T-helper 1 cell treated with Interleukin-12 subunit alpha and Interleukin-12 subunit beta and Interleukin-4 antibody, amounts not matched to agents 30 μg/mL and 1 μg/mL, for 36 hours (primary cell): ENCODE measurements at regions not wholly inside any gene's neighbourhood (a gene's known extent, or its start where the extent isn't known, plus 50 kb on each side); places are given as distances from the start of the nearest gene placed in this dataset.
"Not testable (repeated sequence)": the region's sequence is repeated elsewhere in the genome, so short reads cannot be mapped to it uniquely, and the experiment has no call there.

Experiments used
- H3K27ac Mint-ChIP-seq: one replicate; pipeline ENCODE4 v1.8.0; 2021; ENCODE audit warnings: mild to moderate bottlenecking, mixed read lengths
- H3K27me3 Mint-ChIP-seq: one replicate; pipeline ENCODE4 v1.8.0; 2021; ENCODE audit warnings: low read depth, mixed read lengths
- H3K36me3 Mint-ChIP-seq: one replicate; pipeline ENCODE4 v1.8.0; 2021; ENCODE audit warnings: low read depth, mixed read lengths
- H3K4me1 Mint-ChIP-seq: one replicate; pipeline ENCODE4 v1.8.0; 2021; ENCODE audit warnings: low read depth, mixed read lengths
- H3K4me3 Mint-ChIP-seq: one replicate; pipeline ENCODE4 v1.8.0; 2021; ENCODE audit warnings: mild to moderate bottlenecking, moderate library complexity, mixed read lengths
- H3K9me3 Mint-ChIP-seq: one replicate; pipeline ENCODE4 v1.8.0; 2021; ENCODE audit warnings: mixed read lengths

GRCh38 chr4:25981749-25982148, 67.7 kb downstream of the SMIM20 start:
- H3K9me3 Mint-ChIP-seq, result no peaks in the 10 kb centered on the region
- H3K36me3 Mint-ChIP-seq, result no peaks in the 10 kb centered on the region
- H3K4me1 Mint-ChIP-seq, result no peaks in the 10 kb centered on the region
- H3K27me3 Mint-ChIP-seq, result peaks cover 20% of the 10 kb centered on the region
- no peak overlapping the region for H3K4me3 Mint-ChIP-seq
- H3K27ac Mint-ChIP-seq, result no peak overlapping the region

- no peak overlapping the region for H3K4me3 Mint-ChIP-seq
- peaks cover 15% of the 10 kb centered on the region for H3K27me3 Mint-ChIP-seq
- peaks cover under 1% of the 10 kb centered on the region for H3K4me1 Mint-ChIP-seq
- no peaks in the 10 kb centered on the region for H3K36me3 Mint-ChIP-seq
- H3K9me3 Mint-ChIP-seq, result no peaks in the 10 kb centered on the region
- no peak overlapping the region for H3K27ac Mint-ChIP-seq
Observed at GRCh38 chr4:25982962-25983361, 68.9 kb downstream of the SMIM20 start.

- Mint-ChIP-seq H3K4me3 (no peak overlapping the region), H3K27me3 (peaks cover 15% of the 10 kb centered on the region), H3K36me3 (no peaks in the 10 kb centered on the region), H3K27ac (no peak overlapping the region), H3K9me3 (no peaks in the 10 kb centered on the region), H3K4me1 (peaks cover 7% of the 10 kb centered on the region)
Observed at GRCh38 chr4:25984266-25984665, 70.2 kb downstream of the SMIM20 start.

GRCh38 chr4:25984796-25985195, 70.8 kb downstream of the SMIM20 start:
- peaks cover 14% of the 10 kb centered on the region for H3K27me3 Mint-ChIP-seq
- no peak overlapping the region for H3K4me3 Mint-ChIP-seq
- no peak overlapping the region for H3K27ac Mint-ChIP-seq
- no peaks in the 10 kb centered on the region for H3K9me3 Mint-ChIP-seq
- H3K36me3 Mint-ChIP-seq, result no peaks in the 10 kb centered on the region
- peaks cover 7% of the 10 kb centered on the region for H3K4me1 Mint-ChIP-seq

DNA sequence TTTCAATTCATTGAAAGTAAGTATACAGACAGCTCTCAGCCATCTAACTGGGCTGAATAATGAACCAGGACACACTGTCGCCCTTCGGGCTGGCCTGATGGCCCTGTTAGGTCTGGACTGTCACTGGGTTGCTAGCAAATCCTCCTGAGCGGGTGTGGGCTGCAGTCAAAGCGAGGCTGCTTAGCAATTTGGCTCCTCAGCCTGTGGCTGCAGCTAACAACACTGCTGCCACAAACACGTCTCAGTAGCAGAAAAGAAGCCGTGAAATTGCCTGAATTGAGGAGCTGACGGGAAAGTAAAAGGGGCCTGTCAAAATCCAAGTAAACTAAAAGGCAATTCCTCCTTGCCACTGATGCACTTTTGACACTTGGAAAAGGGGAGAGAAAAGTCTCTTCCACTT, 72.8 kb downstream of the SMIM20 start:
- Mint-ChIP-seq H3K36me3 (no peaks in the 10 kb centered on the region), H3K4me3 (no peak overlapping the region), H3K9me3 (no peaks in the 10 kb centered on the region), H3K4me1 (peaks cover 7% of the 10 kb centered on the region), H3K27me3 (no peaks in the 10 kb centered on the region), H3K27ac (no peak overlapping the region)

- H3K4me1 Mint-ChIP-seq, result peaks cover 9% of the 10 kb centered on the region
- H3K36me3 Mint-ChIP-seq, result no peaks in the 10 kb centered on the region
Observed at GRCh38 chr4:25991340-25991739, 77.3 kb downstream of the SMIM20 start.

DNA sequence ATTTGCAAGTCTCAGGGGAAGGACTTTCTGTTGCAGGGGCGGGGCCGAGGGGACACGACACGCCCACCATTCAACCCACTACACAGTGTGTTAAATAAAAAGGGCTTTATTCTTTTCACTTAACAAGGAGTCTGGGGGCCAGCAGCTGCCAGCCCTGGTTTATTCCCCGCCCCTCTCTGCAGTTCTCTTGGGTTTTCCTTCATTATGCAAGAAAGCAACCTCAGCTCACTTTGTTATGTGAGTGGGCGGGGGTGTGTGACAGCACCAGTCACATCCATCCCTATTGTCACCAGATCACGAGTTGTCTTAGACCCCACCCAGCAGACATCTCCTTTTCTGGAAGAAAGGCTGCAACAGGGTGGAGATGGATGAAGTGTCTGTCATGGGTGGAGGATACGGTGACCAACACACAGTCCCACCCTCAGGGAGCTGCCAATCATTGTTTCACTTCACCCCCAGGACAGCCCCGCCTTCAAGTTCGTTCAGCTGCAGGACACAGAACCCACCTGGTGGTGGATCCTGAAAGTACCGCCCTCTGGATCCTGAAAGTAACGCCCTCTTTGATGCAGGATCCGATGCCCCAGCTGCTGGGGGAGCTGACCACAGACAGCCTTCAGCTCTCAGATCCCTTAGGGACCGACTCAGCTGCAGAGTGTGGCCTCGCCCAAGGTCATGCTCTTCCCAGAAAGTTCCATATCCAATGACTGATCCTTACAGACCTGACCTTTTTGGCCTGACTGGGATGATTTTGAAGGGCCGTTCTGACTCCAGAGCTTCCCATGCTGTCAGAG, 79.6 kb downstream of the SMIM20 start:
- Mint-ChIP-seq H3K27me3 (no peaks in the 10 kb centered on the region), H3K4me1 (peaks cover 4% of the 10 kb centered on the region), H3K4me3 (no peak overlapping the region), H3K9me3 (no peaks in the 10 kb centered on the region), H3K27ac (no peak overlapping the region), H3K36me3 (no peaks in the 10 kb centered on the region)

More at GRCh38 chr4:25991340-25991739, 77.3 kb downstream of the SMIM20 start:
- H3K4me3 Mint-ChIP-seq, result no peak overlapping the region
- H3K27me3 Mint-ChIP-seq, result no peaks in the 10 kb centered on the region
- H3K9me3 Mint-ChIP-seq, result no peaks in the 10 kb centered on the region
- no peak overlapping the region for H3K27ac Mint-ChIP-seq

DNA sequence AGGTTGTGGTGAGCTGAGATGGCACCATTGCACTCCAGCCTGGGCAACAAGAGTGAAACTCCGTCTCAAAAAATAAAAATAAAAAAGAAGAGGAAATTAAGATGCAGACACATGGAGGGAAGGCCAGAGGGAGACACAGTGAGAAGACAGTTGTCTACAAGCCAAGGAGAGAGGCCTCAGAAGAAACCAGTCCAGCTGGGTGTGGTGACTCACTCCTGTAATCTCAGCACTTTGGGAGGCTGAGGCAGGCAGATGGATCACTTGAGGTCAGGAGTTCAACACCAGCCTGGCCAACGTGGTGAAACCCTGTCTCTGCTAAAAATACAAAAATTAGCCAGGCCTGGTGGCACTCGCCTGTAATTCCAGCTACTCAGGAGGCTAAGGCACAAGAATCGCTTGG, 80.6 kb downstream of the SMIM20 start:
- not testable (repeated sequence) for H3K36me3 Mint-ChIP-seq, H3K4me3 Mint-ChIP-seq, H3K27ac Mint-ChIP-seq, H3K27me3 Mint-ChIP-seq, H3K9me3 Mint-ChIP-seq, H3K4me1 Mint-ChIP-seq

DNA sequence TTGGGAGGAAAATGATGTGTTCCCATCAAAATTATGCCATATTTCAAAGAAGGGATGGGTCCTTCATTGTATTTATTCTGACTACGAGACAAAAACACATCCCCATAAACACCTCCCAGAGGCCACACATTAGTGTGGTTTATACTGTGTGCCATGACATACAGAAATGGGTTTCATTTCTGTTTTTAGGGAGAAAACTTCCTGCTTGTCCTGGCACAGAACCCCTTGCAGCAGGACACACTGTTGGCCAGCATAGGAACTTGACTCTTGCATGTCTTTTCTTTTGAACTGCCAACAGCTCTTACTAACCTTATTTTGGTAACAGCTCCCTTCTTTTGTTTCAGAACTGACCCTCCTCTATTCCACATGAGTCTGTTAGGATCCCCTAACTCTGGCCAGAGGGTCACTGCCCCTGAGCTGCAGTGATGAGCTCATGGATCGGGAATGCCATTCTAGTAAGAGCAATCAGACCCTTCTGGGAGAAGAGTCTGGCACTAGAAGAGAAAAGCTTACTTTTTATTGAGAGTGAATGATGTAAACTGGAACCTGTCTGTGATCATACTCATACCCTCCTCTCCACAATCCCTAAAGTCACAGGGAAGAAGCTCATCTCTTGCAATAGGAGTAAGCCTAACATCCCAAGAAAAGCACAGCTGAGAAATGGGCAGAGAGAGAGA, 86.4 kb downstream of the SMIM20 start:
- no peaks in the 10 kb centered on the region for H3K9me3 Mint-ChIP-seq
- H3K4me1 Mint-ChIP-seq, result no peaks in the 10 kb centered on the region
- no peak overlapping the region for H3K27ac Mint-ChIP-seq
- no peaks in the 10 kb centered on the region for H3K36me3 Mint-ChIP-seq
- H3K4me3 Mint-ChIP-seq, result no peak overlapping the region
- peaks cover 2% of the 10 kb centered on the region for H3K27me3 Mint-ChIP-seq

- H3K4me1 Mint-ChIP-seq, result no peaks in the 10 kb centered on the region
- H3K4me3 Mint-ChIP-seq, result no peak overlapping the region
- peaks cover 8% of the 10 kb centered on the region for H3K27me3 Mint-ChIP-seq
- no peaks in the 10 kb centered on the region for H3K36me3 Mint-ChIP-seq
- H3K27ac Mint-ChIP-seq, result no peak overlapping the region
- H3K9me3 Mint-ChIP-seq, result no peaks in the 10 kb centered on the region
Observed at GRCh38 chr4:26001413-26001812, 87.4 kb downstream of the SMIM20 start.

DNA sequence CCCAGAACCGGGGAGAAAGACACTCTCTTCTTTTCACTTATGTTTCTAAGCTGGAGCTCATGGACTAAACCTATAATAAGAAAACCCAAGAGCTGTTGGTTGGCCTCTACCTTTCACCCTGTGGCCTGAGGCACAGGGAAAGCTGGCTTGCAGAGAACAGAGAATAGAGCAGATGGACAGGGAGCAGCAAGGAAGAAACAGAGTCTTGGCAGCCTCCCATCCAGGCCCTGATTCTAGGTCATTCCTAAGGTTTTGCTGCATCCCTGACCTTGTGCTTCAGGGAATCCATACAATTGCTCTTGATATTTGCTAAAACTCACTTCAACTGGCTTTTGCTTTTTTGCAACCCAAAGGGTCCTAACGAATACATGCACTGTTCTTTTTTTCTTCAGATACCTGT, 87.8 kb downstream of the SMIM20 start:
- Mint-ChIP-seq H3K27me3 (peaks cover 8% of the 10 kb centered on the region), H3K4me1 (no peaks in the 10 kb centered on the region), H3K9me3 (no peaks in the 10 kb centered on the region), H3K36me3 (no peaks in the 10 kb centered on the region), H3K4me3 (no peak overlapping the region), H3K27ac (no peak overlapping the region)

GRCh38 chr4:26003056-26003455, 89.0 kb downstream of the SMIM20 start:
- no peaks in the 10 kb centered on the region for H3K4me1 Mint-ChIP-seq
- no peak overlapping the region for H3K4me3 Mint-ChIP-seq

DNA sequence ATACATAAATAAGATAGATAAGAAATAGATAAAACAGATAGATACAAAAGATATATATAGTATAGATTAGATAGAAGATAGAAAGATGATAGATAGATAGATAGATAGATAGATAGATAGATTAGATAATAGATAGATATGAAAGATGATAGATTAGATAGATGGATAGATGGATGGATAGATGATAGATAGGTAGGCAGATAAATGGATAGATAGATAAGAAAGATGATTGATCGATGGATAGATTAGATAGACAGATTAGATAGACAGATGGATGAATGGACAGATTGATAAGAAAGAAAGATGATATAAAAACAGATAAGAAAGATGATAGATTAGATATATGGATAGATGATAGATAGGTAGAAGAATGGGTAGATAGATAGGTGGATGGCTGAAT, 90.3 kb downstream of the SMIM20 start:
- Mint-ChIP-seq H3K27ac (no peak overlapping the region), H3K4me3 (no peak overlapping the region), H3K9me3 (peaks cover 10% of the 10 kb centered on the region), H3K36me3 (no peaks in the 10 kb centered on the region), H3K4me1 (no peaks in the 10 kb centered on the region), H3K27me3 (peaks cover 8% of the 10 kb centered on the region)

More at GRCh38 chr4:26003056-26003455, 89.0 kb downstream of the SMIM20 start:
- peaks cover 5% of the 10 kb centered on the region for H3K9me3 Mint-ChIP-seq
- no peaks in the 10 kb centered on the region for H3K36me3 Mint-ChIP-seq
- H3K27ac Mint-ChIP-seq, result no peak overlapping the region
- H3K27me3 Mint-ChIP-seq, result peaks cover 8% of the 10 kb centered on the region

DNA sequence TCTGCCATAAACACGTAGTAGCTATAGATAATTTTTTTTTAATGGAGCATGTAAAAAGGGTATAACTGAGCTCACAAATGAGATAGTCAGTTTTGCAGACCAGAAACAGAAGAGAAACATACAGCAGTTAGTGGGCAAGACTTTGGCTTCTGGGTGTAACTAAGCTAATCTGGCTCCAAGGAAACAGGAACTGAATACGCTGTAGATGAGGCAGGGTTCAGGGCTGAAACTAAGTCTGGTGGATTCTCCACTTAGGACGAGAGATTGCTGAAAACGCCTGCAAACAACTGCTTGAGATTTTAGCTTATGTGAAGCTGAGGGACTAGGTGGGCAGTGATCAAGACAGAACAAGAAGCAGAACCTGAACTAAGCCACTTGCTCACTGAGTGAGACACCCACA, 91.7 kb downstream of the SMIM20 start:
- H3K36me3 Mint-ChIP-seq, result no peaks in the 10 kb centered on the region

GRCh38 chr4:26008737-26009136, 94.7 kb downstream of the SMIM20 start:
- H3K27me3 Mint-ChIP-seq, result peaks cover 35% of the 10 kb centered on the region

More for the DNA sequence above, 91.7 kb downstream of the SMIM20 start:
- Mint-ChIP-seq H3K4me1 (no peaks in the 10 kb centered on the region), H3K27ac (no peak overlapping the region), H3K9me3 (peaks cover 16% of the 10 kb centered on the region), H3K4me3 (no peak overlapping the region), H3K27me3 (peaks cover 14% of the 10 kb centered on the region)

More at GRCh38 chr4:26008737-26009136, 94.7 kb downstream of the SMIM20 start:
- H3K27ac Mint-ChIP-seq, result no peak overlapping the region
- no peak overlapping the region for H3K4me3 Mint-ChIP-seq
- no peaks in the 10 kb centered on the region for H3K36me3 Mint-ChIP-seq
- H3K4me1 Mint-ChIP-seq, result no peaks in the 10 kb centered on the region
- peaks cover 16% of the 10 kb centered on the region for H3K9me3 Mint-ChIP-seq
